Stimulated activated CD8-positive, alpha-beta memory T cell treated with anti-CD3 and anti-CD28 coated beads, Interleukin-12 subunit alpha, Interleukin-12 subunit beta, amount 100 ng/mL, for 1 hour (primary cell): ENCODE measurements at regions not wholly inside any gene's neighbourhood (a gene's known extent, or its start where the extent isn't known, plus 50 kb on each side); places are given as distances from the start of the nearest gene placed in this dataset.
"Not testable (repeated sequence)": the region's sequence is repeated elsewhere in the genome, so short reads cannot be mapped to it uniquely, and the experiment has no call there.

Experiments used
- DNase-seq: peaks from one replicate; pipeline ENCODE4 v3.0.0-alpha.2; 2020; ENCODE audit warnings: low read depth

- no peak for DNase-seq
Measured at GRCh38 chr10:7069706-7070105, 341.1 kb downstream of the SFMBT2 start.

- no peak for DNase-seq
Measured at GRCh38 chr10:7056216-7056615, 354.6 kb downstream of the SFMBT2 start.

- DNase-seq: no peak
Measured at GRCh38 chr10:7054915-7055314, 355.9 kb downstream of the SFMBT2 start.

- DNase-seq: no peak
Measured at GRCh38 chr10:7053195-7053594, 357.6 kb downstream of the SFMBT2 start.

GRCh38 chr10:7050024-7050423 is 360.8 kb downstream of the SFMBT2 start:
- not testable (repeated sequence) for DNase-seq

GRCh38 chr10:7048061-7048460 is 362.8 kb downstream of the SFMBT2 start:
- no peak for DNase-seq

- no peak for DNase-seq
Measured at GRCh38 chr10:7046615-7047014, 364.2 kb downstream of the SFMBT2 start.

- no peak for DNase-seq
Measured at GRCh38 chr10:7045891-7046599, 364.8 kb downstream of the SFMBT2 start.

GRCh38 chr10:7043055-7043653 is 367.7 kb downstream of the SFMBT2 start:
- no peak for DNase-seq

GRCh38 chr10:7042419-7043054 is 368.3 kb downstream of the SFMBT2 start:
- DNase-seq: no peak

- no peak for DNase-seq
Measured at GRCh38 chr10:7042000-7042399, 368.8 kb downstream of the SFMBT2 start.

GRCh38 chr10:7040681-7041080 is 370.2 kb downstream of the SFMBT2 start:
- no peak for DNase-seq

- DNase-seq: no peak
Measured at GRCh38 chr10:7039859-7040258, 371.0 kb downstream of the SFMBT2 start.

GRCh38 chr10:7038416-7038815 is 372.4 kb downstream of the SFMBT2 start:
- DNase-seq: no peak

- not testable (repeated sequence) for DNase-seq
Measured at GRCh38 chr10:7037434-7037833, 373.4 kb downstream of the SFMBT2 start.

- no peak for DNase-seq
Measured at GRCh38 chr10:7036951-7037350, 373.9 kb downstream of the SFMBT2 start.

GRCh38 chr10:7035126-7035761 is 375.6 kb downstream of the SFMBT2 start:
- DNase-seq: no peak

GRCh38 chr10:7033031-7033430 is 377.8 kb downstream of the SFMBT2 start:
- DNase-seq: no peak

GRCh38 chr10:7030134-7030855 is 380.5 kb downstream of the SFMBT2 start:
- no peak for DNase-seq

- DNase-seq: no peak
Measured at GRCh38 chr10:7029672-7030071, 381.2 kb downstream of the SFMBT2 start.

- DNase-seq: no peak
Measured at GRCh38 chr10:7028809-7029166, 382.0 kb downstream of the SFMBT2 start.
